ENCODE measurements at regions not wholly inside any gene's neighbourhood (a gene's known extent, or its start where the extent isn't known, plus 50 kb on each side); places are given as distances from the start of the nearest gene placed in this dataset.

GRCh38 chr5:145636371-145636770 lies 198.8 kb downstream of the PRELID2 start:
- no peak for TF ChIP-seq POLR2A (IDR thresholded peaks at IDR 0.05; ENCODE audit: low read length)
- no peak for TF ChIP-seq GATA1 (IDR thresholded peaks at IDR 0.05; ENCODE audit: low read depth, low read length)
